ENCODE measurements at regions not wholly inside any gene's neighbourhood (a gene's known extent, or its start where the extent isn't known, plus 50 kb on each side); places are given as distances from the start of the nearest gene placed in this dataset.

DNA sequence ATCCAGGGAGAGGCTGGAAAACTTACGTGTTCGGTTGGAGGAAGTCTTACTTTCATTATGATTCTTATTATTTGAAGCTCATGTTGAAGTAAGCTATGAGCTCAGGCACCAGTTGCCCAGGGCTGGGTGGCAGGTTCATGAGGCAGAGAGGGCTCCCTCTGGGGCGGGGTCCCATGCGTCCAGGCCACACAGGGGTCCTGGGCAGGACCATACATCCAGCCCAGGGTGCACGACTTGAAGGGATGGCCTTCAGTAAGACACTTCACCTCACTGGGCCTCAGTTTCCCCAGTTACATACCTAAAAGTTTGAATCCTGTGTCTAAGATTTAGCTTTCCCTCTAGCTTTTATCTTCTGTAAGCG, 107.3 kb upstream of the B3GAT1 start:
- POLR2A ChIA-PET (ENCODE audit: partially characterized antibody) = no interaction called here
- no peak for FAIRE-seq
- TF ChIP-seq HDAC6 (IDR thresholded peaks at IDR 0.05; ENCODE audit: low read depth, low read length) (no peak), CREB1 (IDR thresholded peaks at IDR 0.05) (no peak), CHD2 (IDR thresholded peaks at IDR 0.05; ENCODE audit: low read length) (no peak), TEAD4 (IDR thresholded peaks at IDR 0.05; ENCODE audit: low read depth, low read length) (no peak), TBP (IDR thresholded peaks at IDR 0.05; ENCODE audit: low read depth, low read length) (no peak), ASH2L (IDR thresholded peaks at IDR 0.05; ENCODE audit: low read length) (no peak), SP2 (IDR thresholded peaks at IDR 0.05; ENCODE audit: low read length) (no peak), GTF2F1 (IDR thresholded peaks at IDR 0.05; ENCODE audit: borderline replicate concordance, low read depth, low read length) (no peak), JUND (IDR thresholded peaks at IDR 0.05; ENCODE audit: low read length) (no peak), SP1 (IDR thresholded peaks at IDR 0.05; ENCODE audit: low read depth, low read length) (no peak), EZH2 (IDR thresholded peaks at IDR 0.05; ENCODE audit: low read depth, low read length, severe bottlenecking) (no peak), TAF1 (IDR thresholded peaks at IDR 0.05; ENCODE audit: low read depth, low read length) (no peak), RNF2 (IDR thresholded peaks at IDR 0.05; ENCODE audit: borderline replicate concordance, low read depth, low read length, missing control alignments, poor library complexity, severe bottlenecking) (no peak), NANOG (IDR thresholded peaks at IDR 0.05; ENCODE audit: insufficient read depth, low read depth, low read length, poor library complexity, severe bottlenecking) (no peak)
- TF ChIP-seq, protein P1, sequence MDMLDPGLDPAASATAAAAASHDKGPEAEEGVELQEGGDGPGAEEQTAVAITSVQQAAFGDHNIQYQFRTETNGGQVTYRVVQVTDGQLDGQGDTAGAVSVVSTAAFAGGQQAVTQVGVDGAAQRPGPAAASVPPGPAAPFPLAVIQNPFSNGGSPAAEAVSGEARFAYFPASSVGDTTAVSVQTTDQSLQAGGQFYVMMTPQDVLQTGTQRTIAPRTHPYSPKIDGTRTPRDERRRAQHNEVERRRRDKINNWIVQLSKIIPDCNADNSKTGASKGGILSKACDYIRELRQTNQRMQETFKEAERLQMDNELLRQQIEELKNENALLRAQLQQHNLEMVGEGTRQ (IDR thresholded peaks at IDR 0.05; ENCODE audit: low read length) = no peak

More for the DNA sequence above, 107.3 kb upstream of the B3GAT1 start:
- no peak overlapping the region for H4K91ac ChIP-seq (replicated peaks; ENCODE audit: insufficient read length, low read length)
- H3K4me1 ChIP-seq (replicated peaks in 1 of 4; ENCODE audit: control insufficient read depth in 3 of 4, insufficient read depth in 4 of 4, low read length in 3 of 4) = peaks cover 0 to 3% (median 0%) of the 10 kb centered on the region in 4 experiments; a peak in 2 of 7 replicates
- no peak overlapping the region for H3K4ac ChIP-seq (replicated peaks; ENCODE audit: insufficient read length, low read depth, low read length)
- no peaks in the 10 kb centered on the region for H3K36me3 ChIP-seq (ENCODE audit: control insufficient read depth in 2 of 4, insufficient read depth in 4 of 4, low read length in 3 of 4)
- no peak overlapping the region for H3K56ac ChIP-seq (replicated peaks; ENCODE audit: insufficient read length, low read depth, low read length)
- H2BK15ac ChIP-seq (ENCODE audit: low read length) = no peak overlapping the region
- no peak overlapping the region for H3K4me3 ChIP-seq (ENCODE audit: extremely low read depth in 1 of 4, insufficient read depth in 2 of 4, low read depth in 3 of 4, low read length in 4 of 4)
- H3K18ac ChIP-seq (ENCODE audit: extremely low read depth, low read length) = no peak overlapping the region
- no peak overlapping the region for H2BK20ac ChIP-seq (ENCODE audit: low read length)
- H3K27ac ChIP-seq (ENCODE audit: low read depth, low read length) = no peak overlapping the region
- no peak overlapping the region for H3K14ac ChIP-seq (ENCODE audit: insufficient read length)
- no peak overlapping the region for H2BK5ac ChIP-seq (ENCODE audit: low read depth, low read length)
- H2BK12ac ChIP-seq (ENCODE audit: low read depth, low read length) = no peak overlapping the region
- H3K23ac ChIP-seq (ENCODE audit: insufficient read length) = no peak overlapping the region
- H4K20me1 ChIP-seq (replicated peaks in 1 of 2; ENCODE audit: control insufficient read depth in 1 of 2, insufficient read depth in 2 of 2, low read length in 2 of 2) = peaks cover 0 to 4% of the 10 kb centered on the region in 2 experiments
- DNase-seq (ENCODE audit: low read depth in 1 of 2, low spot score in 2 of 2) = no peak
- WGBS, 2 experiments (ENCODE audit: extremely low coverage in 1 of 2, insufficient coverage in 1 of 2, insufficient read length in 1 of 2, insufficient replicate concordance in 2 of 2, low coverage in 1 of 2, low lambda C conversion rate in 2 of 2, missing lambda C conversion rate in 1 of 2) = 96% methylated on average over 6 of the region's 6 CpGs; no CpG with 5 or more reads in 1 of the 2 experiments
- H2BK120ac ChIP-seq (replicated peaks; ENCODE audit: low read depth, low read length) = no peak overlapping the region
- no peak overlapping the region for H4K8ac ChIP-seq (ENCODE audit: extremely low read depth, insufficient read depth, low read length)
- no peak overlapping the region for H2AFZ ChIP-seq (ENCODE audit: low read length)
- H3K79me1 ChIP-seq (ENCODE audit: low read depth, low read length) = no peaks in the 10 kb centered on the region
- no peaks in the 10 kb centered on the region for H3K79me2 ChIP-seq (ENCODE audit: control insufficient read depth in 1 of 2, insufficient read depth in 2 of 2, low read length in 2 of 2)
- no peak overlapping the region for H3K9ac ChIP-seq (replicated peaks in 1 of 4; ENCODE audit: extremely low read depth in 1 of 4, low read depth in 3 of 4, low read length in 3 of 4)
- H3K4me2 ChIP-seq (ENCODE audit: insufficient read depth in 1 of 2, low read depth in 2 of 2, low read length in 2 of 2) = no peak overlapping the region
- no peaks in the 10 kb centered on the region for H3K9me3 ChIP-seq (ENCODE audit: insufficient read depth in 2 of 2, low read depth in 1 of 2, low read length in 1 of 2)
- H2AK5ac ChIP-seq (ENCODE audit: low read depth, low read length) = no peak overlapping the region
- no peak overlapping the region for H4K5ac ChIP-seq (ENCODE audit: insufficient read length, low read depth, low read length)
- H3K27me3 ChIP-seq (replicated peaks in 1 of 4; ENCODE audit: control insufficient read depth in 3 of 4, extremely low read depth in 1 of 4, insufficient read depth in 3 of 4, low read length in 3 of 4) = no peaks in the 10 kb centered on the region
- CTCF ChIA-PET (ENCODE audit: partially characterized antibody) = interaction anchor here (0.7 to 1.3 kb wide), 6 partner anchors 10 to 129 kb away, joined by 3 to 4 read pairs (median 3); no protein-coding TSS in a partner anchor
- peaks cover 4% of the 10 kb centered on the region; the same call in 1 of the 2 replicates for H3K23me2 ChIP-seq (ENCODE audit: low read depth, low read length)
